CD4-positive, CD25-positive, alpha-beta regulatory T cell (primary cell): ENCODE measurements at regions not wholly inside any gene's neighbourhood (a gene's known extent, or its start where the extent isn't known, plus 50 kb on each side); places are given as distances from the start of the nearest gene placed in this dataset.

Experiments used
- ATAC-seq, 2 donors: fragments of 150-1000 bp; cut with Tn5 transposase; one replicate each; pipeline ENCODE4 v1.10.0; 2021; ENCODE audit warnings: low read depth in 2 of 2, moderate number of reproducible peaks in 2 of 2, moderate library complexity in 1 of 2
- DNase-seq, 3 donors: peaks; one replicate each; pipeline versions ENCODE4 v3.0.0 to v3.0.0-alpha.2; 2012 to 2022; ENCODE audit warnings: mixed read lengths in 1 of 3
- H3K27ac ChIP-seq: one replicate; pipeline ENCODE4 v1.7.0; 2013; ENCODE audit warnings: mild to moderate bottlenecking, low read length; ENCODE audit not compliant: insufficient read depth, poor library complexity, severe bottlenecking
- H3K27me3 ChIP-seq: one replicate; pipeline ENCODE4 v1.7.0; 2013; ENCODE audit warnings: low read length; ENCODE audit not compliant: control insufficient read depth, insufficient read depth
- H3K36me3 ChIP-seq: one replicate; pipeline ENCODE4 v1.7.0; 2013; ENCODE audit warnings: mild to moderate bottlenecking, low read length, moderate library complexity; ENCODE audit not compliant: control insufficient read depth, insufficient read depth
- H3K4me1 ChIP-seq: 2 replicates; pipeline ENCODE4 v1.7.0; 2013; ENCODE audit warnings: mild to moderate bottlenecking, low read length; ENCODE audit not compliant: insufficient read depth, control insufficient read depth, poor library complexity, severe bottlenecking
- H3K4me3 ChIP-seq: one replicate; pipeline ENCODE4 v1.7.0; 2013; ENCODE audit warnings: low read depth, mild to moderate bottlenecking, low read length, moderate library complexity
- H3K9me3 ChIP-seq, 2 experiments: 1 replicate in 1 of 2; 2 replicates in 1 of 2; pipeline ENCODE4 v1.7.0; 2013; ENCODE audit warnings: low read length in 2 of 2, mild to moderate bottlenecking in 1 of 2, moderate library complexity in 1 of 2; ENCODE audit not compliant: control insufficient read depth in 2 of 2
- H3K27ac Mint-ChIP-seq, 3 donors: one replicate each; pipeline ENCODE4 v1.8.0; 2020 to 2022; ENCODE audit warnings: mild to moderate bottlenecking in 3 of 3, mixed read lengths in 3 of 3, moderate library complexity in 2 of 3
- H3K27me3 Mint-ChIP-seq: one replicate; pipeline ENCODE4 v1.8.0; 2022; ENCODE audit warnings: mild to moderate bottlenecking, mixed read lengths
- H3K36me3 Mint-ChIP-seq: one replicate; pipeline ENCODE4 v1.8.0; 2020; ENCODE audit warnings: mixed read lengths
- H3K4me1 Mint-ChIP-seq, 4 donors: one replicate each; pipeline ENCODE4 v1.8.0; 2020 to 2022; ENCODE audit warnings: mixed read lengths in 4 of 4, mild to moderate bottlenecking in 1 of 4
- H3K4me3 Mint-ChIP-seq, 4 donors: one replicate each; pipeline ENCODE4 v1.8.0; 2020 to 2022; ENCODE audit warnings: mild to moderate bottlenecking in 4 of 4, mixed read lengths in 4 of 4, moderate library complexity in 3 of 4
- H3K9me3 Mint-ChIP-seq, 7 donors: one replicate each; pipeline ENCODE4 v1.8.0; 2020 to 2022; ENCODE audit warnings: mixed read lengths in 7 of 7, mild to moderate bottlenecking in 3 of 7, moderate library complexity in 2 of 7

- no peak overlapping the region for H3K4me3 ChIP-seq
- peaks cover 0 to 7% (median 1%) of the 10 kb centered on the region in 4 donors for H3K4me1 Mint-ChIP-seq
- peaks cover 0 to 7% (median 0%) of the 10 kb centered on the region in 7 donors for H3K9me3 Mint-ChIP-seq
- no peaks in the 10 kb centered on the region for H3K36me3 Mint-ChIP-seq
- ATAC-seq (no peak), DNase-seq (no peak)
- no peaks in the 10 kb centered on the region for H3K36me3 ChIP-seq
- no peak overlapping the region for H3K4me3 Mint-ChIP-seq
- no peak overlapping the region for H3K27ac ChIP-seq
- peaks cover 36% of the 10 kb centered on the region for H3K27me3 ChIP-seq
- no peak overlapping the region for H3K27ac Mint-ChIP-seq
- H3K4me1 ChIP-seq: no peaks in the 10 kb centered on the region
- H3K9me3 ChIP-seq: peaks cover 0 to 4% of the 10 kb centered on the region in 2 experiments
- peaks cover 58% of the 10 kb centered on the region for H3K27me3 Mint-ChIP-seq
Observed at GRCh38 chr7:25846722-25847121, 305.3 kb upstream of the NFE2L3 start.

GRCh38 chr7:25847336-25848070 lies 304.5 kb upstream of the NFE2L3 start:
- peaks cover 63% of the 10 kb centered on the region for H3K27me3 Mint-ChIP-seq
- H3K4me3 Mint-ChIP-seq: no peak overlapping the region

DNA sequence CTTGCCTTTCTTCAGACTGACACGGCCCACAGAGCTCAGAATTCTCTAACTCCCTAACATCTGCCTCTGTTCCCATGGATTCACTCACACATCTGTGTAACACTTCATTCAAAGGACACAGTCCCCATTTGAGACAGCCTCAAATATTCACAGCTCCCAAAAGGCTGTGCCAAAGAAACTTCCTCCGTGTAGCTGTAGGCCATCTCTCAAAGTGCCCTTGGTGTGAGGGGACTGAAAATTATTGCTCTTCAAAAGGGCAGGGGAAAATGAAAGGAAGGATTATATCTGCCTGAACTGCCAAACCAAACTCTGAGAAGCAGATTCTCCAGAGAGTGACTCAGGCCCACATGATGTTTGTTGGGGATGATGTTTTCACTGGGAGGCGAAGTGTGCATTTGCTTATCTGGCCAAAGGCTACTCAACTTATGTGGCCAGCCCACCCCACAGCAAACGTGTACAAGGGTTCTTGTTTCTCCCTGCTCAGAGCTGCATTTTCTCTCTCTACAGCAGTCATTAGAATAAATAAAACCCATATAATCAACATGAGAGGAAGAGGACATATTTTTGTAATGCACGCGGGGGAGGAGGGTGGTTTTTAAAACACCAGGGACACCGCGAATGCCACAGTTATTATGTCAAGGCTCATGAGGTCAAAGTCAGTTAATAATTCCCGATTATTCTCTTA lies 302.4 kb upstream of the NFE2L3 start:
- H3K27ac Mint-ChIP-seq: peak overlapping the region in 1 of 3 donors; percentile 56
- peaks cover 11% of the 10 kb centered on the region for H3K4me1 ChIP-seq
- H3K27me3 Mint-ChIP-seq: peaks cover 62% of the 10 kb centered on the region

More at GRCh38 chr7:25847336-25848070, 304.5 kb upstream of the NFE2L3 start:
- Histone ChIP-seq H3K36me3 (no peaks in the 10 kb centered on the region), H3K4me1 (peaks cover 5% of the 10 kb centered on the region), H3K4me3 (no peak overlapping the region), H3K27ac (no peak overlapping the region), H3K27me3 (peaks cover 39% of the 10 kb centered on the region), H3K9me3 (peaks cover 0 to 4% of the 10 kb centered on the region in 2 experiments)
- Mint-ChIP-seq H3K9me3 (peaks cover 0 to 9% (median 0%) of the 10 kb centered on the region in 7 donors), H3K4me1 (peaks cover 0 to 10% (median 5%) of the 10 kb centered on the region in 4 donors), H3K27ac (no peak overlapping the region), H3K36me3 (no peaks in the 10 kb centered on the region)
- DNase-seq: no peak
- no peak for ATAC-seq

GRCh38 chr7:25850216-25850615 lies 301.8 kb upstream of the NFE2L3 start:
- Mint-ChIP-seq H3K36me3 (no peaks in the 10 kb centered on the region), H3K4me1 (peaks cover 13 to 19% (median 16%) of the 10 kb centered on the region in 4 donors), H3K27me3 (peaks cover 56% of the 10 kb centered on the region), H3K27ac (no peak overlapping the region), H3K4me3 (no peak overlapping the region), H3K9me3 (peaks cover 0 to 12% (median 0%) of the 10 kb centered on the region in 7 donors)
- H3K27ac ChIP-seq: no peak overlapping the region
- H3K4me1 ChIP-seq: peaks cover 11% of the 10 kb centered on the region
- peaks cover 62% of the 10 kb centered on the region for H3K27me3 ChIP-seq
- no peaks in the 10 kb centered on the region for H3K36me3 ChIP-seq
- ATAC-seq (no peak), DNase-seq (no peak)
- no peak overlapping the region for H3K4me3 ChIP-seq
- peaks cover 6 to 8% of the 10 kb centered on the region in 2 experiments for H3K9me3 ChIP-seq

More for the DNA sequence above, 302.4 kb upstream of the NFE2L3 start:
- peaks cover 12 to 19% (median 16%) of the 10 kb centered on the region in 4 donors for H3K4me1 Mint-ChIP-seq
- H3K36me3 ChIP-seq: no peaks in the 10 kb centered on the region
- DNase-seq: no peak
- H3K27ac ChIP-seq: no peak overlapping the region
- H3K9me3 Mint-ChIP-seq: peaks cover 0 to 11% (median 0%) of the 10 kb centered on the region in 7 donors
- no peak overlapping the region for H3K4me3 ChIP-seq
- H3K36me3 Mint-ChIP-seq: no peaks in the 10 kb centered on the region
- H3K9me3 ChIP-seq: peaks cover 2 to 4% of the 10 kb centered on the region in 2 experiments
- ATAC-seq: no peak
- no peak overlapping the region for H3K4me3 Mint-ChIP-seq
- peaks cover 56% of the 10 kb centered on the region for H3K27me3 ChIP-seq

DNA sequence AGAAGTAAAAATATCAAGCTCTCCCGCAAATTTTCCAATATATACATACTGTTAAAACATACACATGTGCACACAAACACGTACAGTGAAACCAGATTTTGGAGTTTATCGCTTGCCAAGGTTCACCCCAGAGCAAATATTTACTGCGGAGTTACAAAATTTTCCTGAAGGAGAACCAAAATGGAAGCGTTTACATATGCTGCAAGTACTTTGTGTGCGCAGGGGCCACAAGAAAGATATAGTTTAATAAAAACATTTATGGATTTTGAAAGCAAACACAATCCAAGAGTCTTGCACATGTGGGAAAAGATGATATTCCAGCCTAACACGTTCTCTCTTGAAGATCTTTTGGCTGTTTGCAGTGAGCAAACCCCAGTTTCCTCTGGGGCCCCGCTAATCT lies 301.3 kb upstream of the NFE2L3 start:
- Mint-ChIP-seq H3K27ac (no peak overlapping the region), H3K36me3 (no peaks in the 10 kb centered on the region), H3K27me3 (peaks cover 54% of the 10 kb centered on the region), H3K9me3 (peaks cover 0 to 12% (median 0%) of the 10 kb centered on the region in 7 donors), H3K4me3 (no peak overlapping the region), H3K4me1 (peaks cover 13 to 19% (median 16%) of the 10 kb centered on the region in 4 donors)
- Histone ChIP-seq H3K27ac (no peak overlapping the region), H3K4me3 (no peak overlapping the region), H3K9me3 (peaks cover 8 to 11% of the 10 kb centered on the region in 2 experiments), H3K36me3 (no peaks in the 10 kb centered on the region), H3K27me3 (peaks cover 65% of the 10 kb centered on the region), H3K4me1 (peaks cover 11% of the 10 kb centered on the region)
- DNase-seq (no peak), ATAC-seq (no peak)

DNA sequence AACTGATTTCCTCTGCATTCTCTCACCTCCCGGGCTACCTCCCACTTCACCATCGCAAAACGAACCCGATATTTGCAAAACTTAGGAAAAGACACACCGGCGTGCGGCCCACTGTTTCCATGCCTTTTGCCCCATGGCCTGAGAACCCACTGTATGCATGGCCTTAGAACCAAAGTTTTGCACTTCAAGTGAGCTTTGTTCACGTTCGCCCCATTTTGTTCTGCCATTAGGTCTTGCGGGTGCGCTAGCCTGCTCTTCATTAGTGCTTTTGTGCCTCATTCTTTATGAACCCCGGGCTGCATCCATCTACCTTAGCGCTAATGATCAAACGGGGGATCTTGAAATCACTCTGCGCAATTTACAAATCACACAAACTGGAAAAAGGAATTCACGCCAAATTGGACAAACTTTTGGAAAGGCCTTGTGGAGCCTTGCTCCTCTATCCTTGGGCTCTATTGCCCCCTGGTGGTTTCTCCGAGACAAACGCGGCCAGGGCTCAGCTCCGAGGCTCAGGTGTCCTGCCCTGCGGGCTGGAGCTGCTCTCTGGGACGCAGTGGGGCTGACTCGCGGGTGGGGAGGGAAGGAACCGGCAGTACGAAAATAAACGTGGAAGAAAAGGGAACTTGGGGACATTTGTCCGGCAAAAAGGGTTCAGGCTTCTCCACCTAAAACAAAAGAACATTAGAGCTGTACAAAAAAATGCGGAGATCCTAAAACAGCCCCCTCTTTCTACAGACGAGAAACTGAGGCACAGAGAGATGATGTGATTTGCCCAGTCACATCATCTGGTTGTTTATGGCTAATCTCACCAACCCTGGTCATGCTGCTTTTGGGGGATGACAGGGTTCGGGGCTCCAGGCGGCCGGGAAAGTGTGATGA lies 300.4 kb upstream of the NFE2L3 start:
- Histone ChIP-seq H3K4me1 (peaks cover 15% of the 10 kb centered on the region), H3K4me3 (no peak overlapping the region), H3K27ac (no peak overlapping the region), H3K27me3 (peaks cover 70% of the 10 kb centered on the region), H3K9me3 (peaks cover 16 to 19% of the 10 kb centered on the region in 2 experiments), H3K36me3 (no peaks in the 10 kb centered on the region)
- Mint-ChIP-seq H3K36me3 (no peaks in the 10 kb centered on the region), H3K27me3 (peaks cover 45% of the 10 kb centered on the region), H3K4me1 (peaks cover 13 to 19% (median 16%) of the 10 kb centered on the region in 4 donors), H3K9me3 (peaks cover 0 to 12% (median 0%) of the 10 kb centered on the region in 7 donors), H3K27ac (peak overlapping the region in 2 of 3 donors; percentile 33 to 71), H3K4me3 (peak overlapping the region; percentile 17 to 77 (median 60))
- ATAC-seq: peak; percentile 46 to 50
- DNase-seq: peak; percentile 23 to 67 (median 43)
